ENCODE measurements at regions not wholly inside any gene's neighbourhood (a gene's known extent, or its start where the extent isn't known, plus 50 kb on each side); places are given as distances from the start of the nearest gene placed in this dataset.

- Histone ChIP-seq H3K4me3 (ENCODE audit: low read length) (no peak overlapping the region), H2AFZ (ENCODE audit: low read depth, low read length) (no peak overlapping the region), H3K27me3 (ENCODE audit: insufficient read depth, low read length) (no peaks in the 10 kb centered on the region), H3K9me3 (ENCODE audit: low read length) (no peaks in the 10 kb centered on the region), H3K36me3 (ENCODE audit: insufficient read depth, low read length) (no peaks in the 10 kb centered on the region), H3K4me1 (ENCODE audit: insufficient read depth, low read length) (peaks cover 24% of the 10 kb centered on the region)
Measured at GRCh38 chr6:105492706-105493673, 90.1 kb upstream of the PREP start.

DNA sequence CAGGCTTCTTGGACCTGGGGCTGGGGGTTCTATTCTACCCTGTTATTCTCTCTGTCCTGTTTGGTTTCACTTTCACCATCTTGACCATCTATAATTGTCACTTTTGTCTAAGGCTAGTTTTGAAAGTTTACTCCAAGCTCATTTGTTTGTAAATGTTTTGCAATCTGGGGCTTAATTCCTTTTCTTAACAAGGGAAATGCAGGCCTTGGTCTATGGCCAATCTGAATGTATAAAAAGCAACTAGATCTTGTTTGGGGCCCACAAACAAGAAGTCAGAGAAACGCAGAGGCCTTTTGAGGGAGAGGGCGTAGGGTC, 86.3 kb upstream of the PREP start:
- H3K4me3 ChIP-seq (ENCODE audit: low read length) = no peak overlapping the region
- H2AFZ ChIP-seq (ENCODE audit: low read depth, low read length) = no peak overlapping the region
- H3K4me1 ChIP-seq (ENCODE audit: insufficient read depth, low read length) = peaks cover 29% of the 10 kb centered on the region
- no peaks in the 10 kb centered on the region for H3K36me3 ChIP-seq (ENCODE audit: insufficient read depth, low read length)
- no peaks in the 10 kb centered on the region for H3K9me3 ChIP-seq (ENCODE audit: low read length)
- no peaks in the 10 kb centered on the region for H3K27me3 ChIP-seq (ENCODE audit: insufficient read depth, low read length)

DNA sequence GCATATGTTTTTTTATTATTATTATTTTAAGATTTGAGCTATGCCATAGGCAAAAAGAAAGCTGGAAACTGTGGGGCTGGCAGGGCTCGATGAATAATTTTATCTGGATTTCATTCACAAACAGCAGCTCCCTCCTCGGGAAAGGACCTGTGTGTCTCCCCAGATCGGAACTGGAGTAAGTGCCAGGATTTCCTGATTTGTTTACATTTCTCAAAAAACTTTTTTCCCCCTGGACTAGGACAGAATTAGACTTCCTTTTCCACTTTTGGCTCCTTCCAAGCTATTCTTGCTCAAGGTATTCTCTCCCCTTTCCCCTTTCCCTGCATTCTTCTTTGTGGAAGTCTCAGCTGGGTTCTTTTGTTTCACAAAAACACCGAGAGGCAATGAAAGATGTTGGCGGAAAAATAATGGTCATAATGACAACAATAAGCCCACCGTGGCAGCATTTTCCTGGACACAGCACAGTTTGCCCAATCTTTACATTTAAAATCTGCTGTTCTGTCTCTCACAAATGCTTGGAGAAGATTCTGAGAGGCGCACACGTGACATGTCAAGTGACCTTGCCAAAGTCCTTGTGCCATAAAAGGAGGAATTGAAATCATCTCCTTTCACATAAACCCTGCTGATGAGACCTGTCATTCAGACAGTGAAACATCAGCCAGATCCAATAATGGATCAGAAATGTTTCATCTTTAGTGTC, 85.8 kb upstream of the PREP start:
- H2AFZ ChIP-seq (ENCODE audit: low read depth, low read length) = peak overlapping the region; percentile 56
- H3K4me3 ChIP-seq (ENCODE audit: low read length) = peak overlapping the region; percentile 18
- H3K36me3 ChIP-seq (ENCODE audit: insufficient read depth, low read length) = no peaks in the 10 kb centered on the region
- H3K9me3 ChIP-seq (ENCODE audit: low read length) = no peaks in the 10 kb centered on the region
- no peaks in the 10 kb centered on the region for H3K27me3 ChIP-seq (ENCODE audit: insufficient read depth, low read length)
- peaks cover 31% of the 10 kb centered on the region for H3K4me1 ChIP-seq (ENCODE audit: insufficient read depth, low read length)

GRCh38 chr6:105487040-105487790, 84.3 kb upstream of the PREP start:
- no peaks in the 10 kb centered on the region for H3K36me3 ChIP-seq (ENCODE audit: insufficient read depth, low read length)
- peaks cover 35% of the 10 kb centered on the region for H3K4me1 ChIP-seq (ENCODE audit: insufficient read depth, low read length)
- no peak overlapping the region for H3K4me3 ChIP-seq (ENCODE audit: low read length)
- H3K27me3 ChIP-seq (ENCODE audit: insufficient read depth, low read length) = no peaks in the 10 kb centered on the region
- H2AFZ ChIP-seq (ENCODE audit: low read depth, low read length) = no peak overlapping the region
- H3K9me3 ChIP-seq (ENCODE audit: low read length) = no peaks in the 10 kb centered on the region

DNA sequence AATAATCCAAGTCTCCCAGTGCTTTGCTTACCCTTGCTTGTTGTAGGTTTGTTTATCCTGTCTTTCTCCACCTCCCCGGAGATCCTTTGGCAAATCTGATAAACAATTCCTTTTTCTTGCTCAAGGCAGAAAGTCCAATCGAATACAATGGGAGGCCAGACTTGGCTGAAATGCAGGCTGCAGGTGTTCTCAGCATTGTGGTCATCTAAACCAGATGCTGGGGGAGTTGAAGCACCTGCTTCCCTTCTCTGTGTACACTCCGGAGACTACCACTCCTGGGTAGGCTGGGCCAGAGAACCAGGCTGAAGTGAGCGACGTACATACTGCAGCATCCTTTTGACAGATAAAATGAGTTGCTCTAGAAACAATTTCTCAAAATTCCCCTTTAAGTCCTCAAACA, 82.6 kb upstream of the PREP start:
- no peaks in the 10 kb centered on the region for H3K27me3 ChIP-seq (ENCODE audit: insufficient read depth, low read length)
- H3K4me1 ChIP-seq (ENCODE audit: insufficient read depth, low read length) = peaks cover 35% of the 10 kb centered on the region
- H2AFZ ChIP-seq (ENCODE audit: low read depth, low read length) = peak overlapping the region; percentile 20
- no peaks in the 10 kb centered on the region for H3K9me3 ChIP-seq (ENCODE audit: low read length)
- H3K36me3 ChIP-seq (ENCODE audit: insufficient read depth, low read length) = no peaks in the 10 kb centered on the region
- no peak overlapping the region for H3K4me3 ChIP-seq (ENCODE audit: low read length)

GRCh38 chr6:105484238-105485161, 81.6 kb upstream of the PREP start:
- peaks cover 33% of the 10 kb centered on the region for H3K4me1 ChIP-seq (ENCODE audit: insufficient read depth, low read length)
- H3K4me3 ChIP-seq (ENCODE audit: low read length) = no peak overlapping the region
- no peaks in the 10 kb centered on the region for H3K36me3 ChIP-seq (ENCODE audit: insufficient read depth, low read length)
- H3K27me3 ChIP-seq (ENCODE audit: insufficient read depth, low read length) = no peaks in the 10 kb centered on the region
- no peaks in the 10 kb centered on the region for H3K9me3 ChIP-seq (ENCODE audit: low read length)
- peak overlapping the region; percentile 78 for H2AFZ ChIP-seq (ENCODE audit: low read depth, low read length)

DNA sequence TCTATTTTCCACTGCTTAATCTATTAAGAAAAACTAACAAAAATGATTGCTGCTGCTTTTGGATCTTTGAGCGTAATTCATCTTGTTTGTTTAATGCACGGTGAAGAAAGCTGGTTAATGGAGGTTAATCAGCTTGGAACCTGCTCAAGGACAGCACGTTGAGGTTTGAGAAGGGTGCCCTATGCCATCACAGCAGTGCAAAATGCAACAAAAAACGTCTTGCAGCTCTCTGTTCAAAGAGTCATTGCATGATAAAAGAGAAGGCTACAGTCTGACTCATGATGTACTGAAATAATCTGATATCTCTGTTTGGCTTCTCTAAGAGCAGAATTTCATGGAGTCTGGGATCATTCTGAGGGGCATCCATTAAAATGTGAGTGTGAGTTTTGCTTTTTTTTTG, 80.6 kb upstream of the PREP start:
- H3K36me3 ChIP-seq (ENCODE audit: insufficient read depth, low read length) = no peaks in the 10 kb centered on the region
- H2AFZ ChIP-seq (ENCODE audit: low read depth, low read length) = peak overlapping the region; percentile 78
- H3K9me3 ChIP-seq (ENCODE audit: low read length) = no peaks in the 10 kb centered on the region
- peaks cover 23% of the 10 kb centered on the region for H3K4me1 ChIP-seq (ENCODE audit: insufficient read depth, low read length)
- H3K4me3 ChIP-seq (ENCODE audit: low read length) = no peak overlapping the region
- H3K27me3 ChIP-seq (ENCODE audit: insufficient read depth, low read length) = no peaks in the 10 kb centered on the region

DNA sequence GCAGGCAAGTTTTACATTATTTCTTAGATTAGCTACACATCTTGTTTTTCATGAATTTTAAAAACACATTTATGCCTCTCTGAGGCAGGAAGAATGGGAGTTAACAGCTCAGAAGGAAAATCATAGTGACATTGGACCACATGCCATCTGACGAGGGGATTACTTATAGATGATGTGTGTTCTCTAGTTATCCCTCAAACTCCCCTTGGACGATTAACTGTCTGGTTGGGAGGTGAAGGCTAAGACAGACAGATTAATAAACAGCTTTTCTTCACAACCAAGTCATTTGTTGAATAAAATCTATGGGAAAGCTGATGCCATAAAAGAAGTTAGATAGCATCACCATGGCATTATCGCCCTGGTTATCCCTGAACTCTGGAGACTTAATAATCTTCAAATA, 80.0 kb upstream of the PREP start:
- Histone ChIP-seq H3K4me1 (ENCODE audit: insufficient read depth, low read length) (peaks cover 18% of the 10 kb centered on the region), H3K36me3 (ENCODE audit: insufficient read depth, low read length) (no peaks in the 10 kb centered on the region), H3K27me3 (ENCODE audit: insufficient read depth, low read length) (no peaks in the 10 kb centered on the region), H3K4me3 (ENCODE audit: low read length) (no peak overlapping the region), H2AFZ (ENCODE audit: low read depth, low read length) (no peak overlapping the region), H3K9me3 (ENCODE audit: low read length) (no peaks in the 10 kb centered on the region)

DNA sequence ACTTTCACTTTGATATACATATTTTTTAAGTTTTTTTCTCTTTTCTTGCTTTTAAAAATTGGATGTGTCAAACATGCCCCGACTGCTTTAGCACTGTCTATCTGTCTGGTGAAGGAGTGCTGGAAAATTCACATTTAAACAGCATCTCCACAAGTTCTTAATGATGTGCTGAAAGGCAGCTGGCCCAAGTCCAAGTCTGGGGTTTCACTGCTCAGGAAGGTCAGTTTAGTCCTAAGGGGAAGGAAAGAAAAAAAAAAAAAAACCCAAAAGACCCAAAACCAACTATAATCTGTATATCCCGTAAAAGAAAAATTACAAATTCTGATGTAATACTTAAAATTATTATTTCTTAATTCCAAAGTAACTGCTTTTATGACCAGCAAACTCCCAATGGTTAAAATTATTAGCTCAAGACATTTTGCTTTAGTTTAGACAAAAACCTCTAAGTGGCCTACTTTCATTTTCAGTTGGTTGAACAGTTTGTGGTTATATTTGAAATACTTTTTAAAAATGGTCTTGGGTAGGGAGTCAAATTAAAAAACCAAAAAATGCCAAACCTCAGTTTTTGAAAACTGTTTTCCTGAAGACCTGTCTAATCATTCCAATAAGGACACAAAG, 79.5 kb upstream of the PREP start:
- no peaks in the 10 kb centered on the region for H3K9me3 ChIP-seq (ENCODE audit: low read length)
- no peaks in the 10 kb centered on the region for H3K36me3 ChIP-seq (ENCODE audit: insufficient read depth, low read length)
- H3K4me3 ChIP-seq (ENCODE audit: low read length) = no peak overlapping the region
- no peaks in the 10 kb centered on the region for H3K27me3 ChIP-seq (ENCODE audit: insufficient read depth, low read length)
- H2AFZ ChIP-seq (ENCODE audit: low read depth, low read length) = no peak overlapping the region
- peaks cover 16% of the 10 kb centered on the region for H3K4me1 ChIP-seq (ENCODE audit: insufficient read depth, low read length)

- Histone ChIP-seq H3K9me3 (ENCODE audit: low read length) (no peaks in the 10 kb centered on the region), H3K27me3 (ENCODE audit: insufficient read depth, low read length) (no peaks in the 10 kb centered on the region), H3K4me3 (ENCODE audit: low read length) (no peak overlapping the region), H3K4me1 (ENCODE audit: insufficient read depth, low read length) (peaks cover 21% of the 10 kb centered on the region), H3K36me3 (ENCODE audit: insufficient read depth, low read length) (no peaks in the 10 kb centered on the region), H2AFZ (ENCODE audit: low read depth, low read length) (no peak overlapping the region)
Measured at GRCh38 chr6:105476978-105477377, 74.1 kb upstream of the PREP start.

GRCh38 chr6:105474234-105474633, 71.4 kb upstream of the PREP start:
- no peak overlapping the region for H3K4me3 ChIP-seq (ENCODE audit: low read length)
- no peaks in the 10 kb centered on the region for H3K36me3 ChIP-seq (ENCODE audit: insufficient read depth, low read length)
- H3K9me3 ChIP-seq (ENCODE audit: low read length) = no peaks in the 10 kb centered on the region
- H3K27me3 ChIP-seq (ENCODE audit: insufficient read depth, low read length) = no peaks in the 10 kb centered on the region
- H2AFZ ChIP-seq (ENCODE audit: low read depth, low read length) = peak overlapping the region; percentile 39
- H3K4me1 ChIP-seq (ENCODE audit: insufficient read depth, low read length) = peaks cover 32% of the 10 kb centered on the region

GRCh38 chr6:105469946-105470345, 67.1 kb upstream of the PREP start:
- no peaks in the 10 kb centered on the region for H3K27me3 ChIP-seq (ENCODE audit: insufficient read depth, low read length)
- H2AFZ ChIP-seq (ENCODE audit: low read depth, low read length) = no peak overlapping the region
- H3K36me3 ChIP-seq (ENCODE audit: insufficient read depth, low read length) = no peaks in the 10 kb centered on the region
- H3K9me3 ChIP-seq (ENCODE audit: low read length) = no peaks in the 10 kb centered on the region
- no peak overlapping the region for H3K4me3 ChIP-seq (ENCODE audit: low read length)
- H3K4me1 ChIP-seq (ENCODE audit: insufficient read depth, low read length) = peaks cover 32% of the 10 kb centered on the region

All from neuron (in vitro differentiated cells).